GM12878 (cell line): ENCODE measurements at regions not wholly inside any gene's neighbourhood (a gene's known extent, or its start where the extent isn't known, plus 50 kb on each side); places are given as distances from the start of the nearest gene placed in this dataset.

Experiments used
- ATAC-seq: fragments of 200-7000 bp; cut with Tn5 transposase; 3 replicates; pipeline ENCODE4 v1.9.1; 2020; ENCODE audit warnings: mild to moderate bottlenecking, moderate library complexity
- BruUV-seq: library from RNA; stranded (reverse); fragments of 400-500 nt; replicated peaks from 2 replicates; lab custom pipeline; 2021; lab: Mats Ljungman, UMichigan
- CTCF ChIA-PET: fragments of 300-600 bp; sonication (Branson Sonifier 250); formaldehyde crosslinking; extraction: SDS; loops from one replicate; lab custom pipeline; 2021; ENCODE audit warnings: inconsistent platforms; lab: Yijun Ruan, JAX
- POLR2A ChIA-PET: fragments of 350-600 bp; formaldehyde crosslinking; extraction: SDS; loops from one replicate; lab custom pipeline; 2021; ENCODE audit warnings: inconsistent platforms; lab: Charles Lee
- RAD21 ChIA-PET: fragments of 300-600 bp; sonication (Branson Sonifier 250); formaldehyde crosslinking; loops from one replicate; lab custom pipeline; 2023; ENCODE audit warnings: antibody characterized with exemption; ENCODE audit not compliant: unreplicated experiment; lab: Charles Lee
- SMC1A ChIA-PET: fragments of 300-600 bp; sonication (Branson Sonifier 250); formaldehyde crosslinking; loops from one replicate; lab custom pipeline; 2023; ENCODE audit not compliant: unreplicated experiment, uncharacterized antibody; lab: Charles Lee
- DNase-seq: peaks from one replicate; pipeline ENCODE4 v3.0.0-alpha.2; 2011; ENCODE audit warnings: low read depth, low spot score
- FAIRE-seq: peaks from 3 replicates; lab custom pipeline; 2011; peaks lifted over from hg19 to GRCh38; lab: Jason Lieb, UNC
- H2AFZ ChIP-seq: 2 replicates; pipeline ENCODE4 v1.6.0; 2011; ENCODE audit warnings: low read depth, low read length, control low read depth; ENCODE audit not compliant: control insufficient read depth
- H3K27ac ChIP-seq: 2 replicates; pipeline ENCODE4 v1.5.1; 2011; ENCODE audit warnings: control low read depth; ENCODE audit not compliant: control insufficient read depth, insufficient read depth
- H3K27me3 ChIP-seq, 2 experiments: replicated peaks in 1 of 2; 2 replicates each; pipeline versions ENCODE4 v1.6.0 to v1.6.1; 2011; ENCODE audit warnings: low read length in 1 of 2; ENCODE audit not compliant: control insufficient read depth in 2 of 2, insufficient read depth in 2 of 2
- H3K36me3 ChIP-seq, 2 experiments: 2 replicates each; pipeline ENCODE4 v1.5.1; 2011; ENCODE audit warnings: low read length in 1 of 2; ENCODE audit not compliant: control insufficient read depth in 2 of 2, insufficient read depth in 2 of 2
- H3K4me1 ChIP-seq: 2 replicates; pipeline ENCODE4 v1.6.1; 2011; ENCODE audit warnings: mild to moderate bottlenecking, low read length, moderate library complexity, mixed read lengths; ENCODE audit not compliant: control insufficient read depth, insufficient read depth
- H3K4me2 ChIP-seq: 2 replicates; pipeline ENCODE4 v1.6.0; 2011; ENCODE audit warnings: control low read depth; ENCODE audit not compliant: control insufficient read depth, insufficient read depth
- H3K4me3 ChIP-seq: fragments of 200-600 bp; sonication (generic); 2 replicates; pipeline ENCODE4 v1.5.1; 2016
- H3K79me2 ChIP-seq: 2 replicates; pipeline ENCODE4 v1.6.0; 2011; ENCODE audit warnings: low read length; ENCODE audit not compliant: control insufficient read depth, insufficient read depth
- H3K9ac ChIP-seq: 2 replicates; pipeline ENCODE4 v1.8.0; 2011; ENCODE audit warnings: low read length, control low read depth, mixed read lengths; ENCODE audit not compliant: control insufficient read depth, insufficient read depth
- H3K9me3 ChIP-seq: replicated peaks from 3 replicates; pipeline ENCODE4 v1.5.1; 2011; ENCODE audit warnings: mild to moderate bottlenecking, low read length; ENCODE audit not compliant: control insufficient read depth, insufficient read depth
- H4K20me1 ChIP-seq: 2 replicates; pipeline ENCODE4 v1.6.0; 2011; ENCODE audit not compliant: control insufficient read depth, insufficient read depth
- ATF2 ChIP-seq: IDR thresholded peaks from 2 replicates; pipeline ENCODE4 v1.6.1; 2012; ENCODE audit warnings: low read length, inconsistent platforms
- BCL3 ChIP-seq: IDR thresholded peaks from 2 replicates; pipeline ENCODE4 v1.6.1; 2011; ENCODE audit warnings: borderline replicate concordance, low read depth, mild to moderate bottlenecking, moderate library complexity, low read length; ENCODE audit not compliant: insufficient read depth, poor library complexity, severe bottlenecking
- DPF2 ChIP-seq: fragments of 450-650 bp; IDR thresholded peaks from 2 replicates; pipeline ENCODE4 v1.6.1; 2017; ENCODE audit warnings: mild to moderate bottlenecking
- E2F4 ChIP-seq: IDR thresholded peaks from 2 replicates; pipeline ENCODE4 v1.6.1; 2012; ENCODE audit warnings: low read depth, low read length, improper control_type of control experiment
- ELK1 ChIP-seq: IDR thresholded peaks from 2 replicates; pipeline ENCODE4 v1.6.1; 2012; ENCODE audit warnings: low read depth, low read length, improper control_type of control experiment
- GATAD2B ChIP-seq: fragments of 450-650 bp; conservative IDR thresholded peaks from 2 replicates; pipeline ENCODE4 v1.6.1; 2017; ENCODE audit warnings: low read depth, mild to moderate bottlenecking, moderate library complexity
- MTA3 ChIP-seq: IDR thresholded peaks from 2 replicates; pipeline ENCODE4 v1.6.1; 2012; ENCODE audit warnings: low read length, inconsistent platforms, borderline replicate concordance
- MYB ChIP-seq: fragments of 150-350 bp; IDR thresholded peaks from 2 replicates; pipeline ENCODE4 v1.6.1; 2014; ENCODE audit warnings: mild to moderate bottlenecking, low read depth, low read length, borderline replicate concordance
- NFXL1 ChIP-seq: fragments of 450-650 bp; IDR thresholded peaks from 2 replicates; pipeline ENCODE4 v1.6.1; 2017; ENCODE audit warnings: antibody characterized with exemption, mild to moderate bottlenecking, borderline replicate concordance
- SREBF2 ChIP-seq: IDR thresholded peaks from 2 replicates; pipeline ENCODE4 v1.6.1; 2012; ENCODE audit warnings: mild to moderate bottlenecking, low read length
- STAT3 ChIP-seq: IDR thresholded peaks from 2 replicates; pipeline ENCODE4 v1.6.1; 2011; ENCODE audit warnings: low read depth, low read length, improper control_type of control experiment
- TAF1 ChIP-seq: IDR thresholded peaks from 2 replicates; pipeline ENCODE4 v1.6.1; 2011; ENCODE audit warnings: mild to moderate bottlenecking, low read depth, low read length, borderline replicate concordance
- YY1 ChIP-seq: IDR thresholded peaks from 2 replicates; pipeline ENCODE4 v1.6.1; 2011; ENCODE audit warnings: low read depth, mild to moderate bottlenecking, low read length
- ZBTB11 ChIP-seq: fragments of 450-650 bp; formaldehyde crosslinking; IDR thresholded peaks from 2 replicates; pipeline ENCODE4 v1.5.0; 2022; ENCODE audit warnings: mild to moderate bottlenecking, missing genetic modification characterization
- WGBS: methylation state at CpG from one replicate; pipeline ENCODE4 v1.1.6; 2016; ENCODE audit warnings: low lambda C conversion rate; ENCODE audit not compliant: insufficient replicate concordance, insufficient coverage; ENCODE audit errors: missing lambda C conversion rate; 5-methylcytosine and 5-hydroxymethylcytosine counted together
- in situ Hi-C: fragments of 300-500 bp; cut with MboI; formaldehyde crosslinking; loops from 9 replicates; pipeline ENCODE4 v1.14.3; 2018; ENCODE audit warnings: mixed read lengths
- intact Hi-C: fragments of 100-400 bp; cut with micrococcal nuclease; formaldehyde crosslinking; loops from one replicate; pipeline ENCODE4 v1.14.2; 2022; ENCODE audit not compliant: unreplicated experiment

GRCh38 chr4:38390969-38391545, 272.9 kb upstream of the KLF3 start (continued):
- no peak for TF ChIP-seq ZBTB11
- TF ChIP-seq YY1 = no peak
- TF ChIP-seq TAF1 = no peak
- no peak for TF ChIP-seq STAT3
- TF ChIP-seq DPF2 = no peak
- TF ChIP-seq ATF2 = no peak
- TF ChIP-seq MYB = no peak

GRCh38 chr4:38392223-38392855, 271.7 kb upstream of the KLF3 start:
- in situ Hi-C loops (no loop called here), intact Hi-C loops (no loop called here)
- ChIA-PET RAD21 (no interaction called here), SMC1A (no interaction called here), CTCF (no interaction called here), POLR2A (no interaction called here)
- 53% methylated on average over 1 of the region's 1 CpG for WGBS
- no peak overlapping the region for H2AFZ ChIP-seq
- peaks cover 3% of the 10 kb centered on the region for H3K9me3 ChIP-seq
- FAIRE-seq (no peak), ATAC-seq (no peak), DNase-seq (no peak)
- no peak overlapping the region for H3K9ac ChIP-seq
- no peaks in the 10 kb centered on the region for H3K4me1 ChIP-seq
- no peak overlapping the region for H3K4me3 ChIP-seq
- no peaks in the 10 kb centered on the region for H3K27me3 ChIP-seq
- no TSS peak for BruUV-seq
- H3K4me2 ChIP-seq = no peak overlapping the region
- H3K79me2 ChIP-seq = no peaks in the 10 kb centered on the region
- no peak overlapping the region for H3K27ac ChIP-seq
- H4K20me1 ChIP-seq = no peaks in the 10 kb centered on the region
- no peaks in the 10 kb centered on the region for H3K36me3 ChIP-seq
- no peak for TF ChIP-seq SREBF2
- no peak for TF ChIP-seq E2F4
- TF ChIP-seq MTA3 = no peak
- TF ChIP-seq GATAD2B = no peak
- TF ChIP-seq ELK1 = no peak
- TF ChIP-seq BCL3 = no peak
- TF ChIP-seq NFXL1 = no peak
